Loucy (cell line): ENCODE measurements at regions not wholly inside any gene's neighbourhood (a gene's known extent, or its start where the extent isn't known, plus 50 kb on each side); places are given as distances from the start of the nearest gene placed in this dataset.

Source experiments
- EZH2phosphoT487 ChIP-seq: fragments of 200-600 bp; IDR thresholded peaks from 2 replicates; pipeline ENCODE4 v1.6.1; 2018; ENCODE audit warnings: antibody characterized with exemption, mild to moderate bottlenecking, moderate library complexity, borderline replicate concordance
- TF ChIP-seq, protein P1 (sequence below): fragments of 200-600 bp; sonication (generic); conservative IDR thresholded peaks from 2 replicates; pipeline ENCODE4 v1.5.1; 2014; ENCODE audit warnings: mild to moderate bottlenecking, antibody characterized with exemption, low read length

GRCh38 chr18:78892177-78892576 lies 87.4 kb upstream of the SALL3 start:
- TF ChIP-seq, protein P1, sequence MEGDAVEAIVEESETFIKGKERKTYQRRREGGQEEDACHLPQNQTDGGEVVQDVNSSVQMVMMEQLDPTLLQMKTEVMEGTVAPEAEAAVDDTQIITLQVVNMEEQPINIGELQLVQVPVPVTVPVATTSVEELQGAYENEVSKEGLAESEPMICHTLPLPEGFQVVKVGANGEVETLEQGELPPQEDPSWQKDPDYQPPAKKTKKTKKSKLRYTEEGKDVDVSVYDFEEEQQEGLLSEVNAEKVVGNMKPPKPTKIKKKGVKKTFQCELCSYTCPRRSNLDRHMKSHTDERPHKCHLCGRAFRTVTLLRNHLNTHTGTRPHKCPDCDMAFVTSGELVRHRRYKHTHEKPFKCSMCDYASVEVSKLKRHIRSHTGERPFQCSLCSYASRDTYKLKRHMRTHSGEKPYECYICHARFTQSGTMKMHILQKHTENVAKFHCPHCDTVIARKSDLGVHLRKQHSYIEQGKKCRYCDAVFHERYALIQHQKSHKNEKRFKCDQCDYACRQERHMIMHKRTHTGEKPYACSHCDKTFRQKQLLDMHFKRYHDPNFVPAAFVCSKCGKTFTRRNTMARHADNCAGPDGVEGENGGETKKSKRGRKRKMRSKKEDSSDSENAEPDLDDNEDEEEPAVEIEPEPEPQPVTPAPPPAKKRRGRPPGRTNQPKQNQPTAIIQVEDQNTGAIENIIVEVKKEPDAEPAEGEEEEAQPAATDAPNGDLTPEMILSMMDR = no peak
- no peak for TF ChIP-seq EZH2phosphoT487
